ENCODE measurements at regions not wholly inside any gene's neighbourhood (a gene's known extent, or its start where the extent isn't known, plus 50 kb on each side); places are given as distances from the start of the nearest gene placed in this dataset.

GRCh38 chr7:25559581-25560367 lies 331.5 kb upstream of the NPVF start:
- no peak for TF ChIP-seq POLR2A (IDR thresholded peaks at IDR 0.05)
- TF ChIP-seq CTCF (IDR thresholded peaks at IDR 0.05), result no peak
- no peak for TF ChIP-seq EP300 (IDR thresholded peaks at IDR 0.05)
- no peak for TF ChIP-seq POLR2AphosphoS5 (IDR thresholded peaks at IDR 0.05)

All from gastroesophageal sphincter (tissue), 3 donors.